GM12892 (cell line): ENCODE measurements at regions not wholly inside any gene's neighbourhood (a gene's known extent, or its start where the extent isn't known, plus 50 kb on each side); places are given as distances from the start of the nearest gene placed in this dataset.

Source experiments
- POLR2A ChIP-seq: IDR thresholded peaks from 2 replicates; pipeline ENCODE4 v1.6.1; 2011; ENCODE audit warnings: low read depth, low read length, control low read depth
- TAF1 ChIP-seq: IDR thresholded peaks from 2 replicates; pipeline ENCODE4 v1.6.1; 2011; ENCODE audit warnings: low read depth, mild to moderate bottlenecking, control low read depth, low read length, borderline replicate concordance

- no peak for TF ChIP-seq TAF1
- TF ChIP-seq POLR2A: no peak
These were observed 52.8 kb upstream of the STK26 start for GRCh38 chrX:131970347-131970746.
